ENCODE measurements at regions not wholly inside any gene's neighbourhood (a gene's known extent, or its start where the extent isn't known, plus 50 kb on each side); places are given as distances from the start of the nearest gene placed in this dataset.

DNA sequence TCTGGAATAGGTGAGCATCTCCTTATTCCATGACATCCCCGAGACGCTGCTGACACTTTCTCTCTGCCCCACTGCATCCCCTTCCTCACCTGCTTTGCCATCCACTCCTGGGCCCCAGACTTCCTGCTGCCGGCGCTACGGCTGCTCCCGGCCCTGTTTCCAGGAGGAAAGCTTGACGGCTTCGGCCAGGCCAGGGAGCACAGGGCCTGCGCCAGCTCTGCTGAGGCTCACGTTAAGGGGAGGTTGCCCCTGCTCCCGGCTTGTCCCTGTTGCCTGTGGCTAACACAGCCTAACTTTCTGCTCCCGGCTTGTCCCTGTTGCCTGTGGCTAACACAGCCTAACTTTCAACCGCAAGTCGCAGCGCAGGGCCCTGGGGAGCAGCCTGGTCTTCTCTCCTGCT lies 177.3 kb upstream of the RGMA start:
- DNase-seq (ENCODE audit: low spot score) = no peak
- H3K27me3 Mint-ChIP-seq (ENCODE audit: low read depth) = peaks cover 10% of the 10 kb centered on the region

GRCh38 chr15:93265111-93265556 lies 176.1 kb upstream of the RGMA start:
- H3K36me3 Mint-ChIP-seq = no peaks in the 10 kb centered on the region
- ChIA-PET CTCF (no interaction called here), POLR2A (no interaction called here)
- 0 out of 2 replicates have a peak, but pooled peaks cover 7% of the 10 kb centered on the region for H3K9me3 Mint-ChIP-seq
- DNase-seq (ENCODE audit: low spot score) = no peak
- no peak for TF ChIP-seq TCF7 (CRISPR knock-in tag; IDR thresholded peaks at IDR 0.05; ENCODE audit: low read depth)
- no peak for TF ChIP-seq ZNF219 (CRISPR knock-in tag; IDR thresholded peaks at IDR 0.05; ENCODE audit: borderline replicate concordance)
- no peak for TF ChIP-seq FOXK1 (CRISPR knock-in tag; IDR thresholded peaks at IDR 0.05)
- TF ChIP-seq, protein P1, sequence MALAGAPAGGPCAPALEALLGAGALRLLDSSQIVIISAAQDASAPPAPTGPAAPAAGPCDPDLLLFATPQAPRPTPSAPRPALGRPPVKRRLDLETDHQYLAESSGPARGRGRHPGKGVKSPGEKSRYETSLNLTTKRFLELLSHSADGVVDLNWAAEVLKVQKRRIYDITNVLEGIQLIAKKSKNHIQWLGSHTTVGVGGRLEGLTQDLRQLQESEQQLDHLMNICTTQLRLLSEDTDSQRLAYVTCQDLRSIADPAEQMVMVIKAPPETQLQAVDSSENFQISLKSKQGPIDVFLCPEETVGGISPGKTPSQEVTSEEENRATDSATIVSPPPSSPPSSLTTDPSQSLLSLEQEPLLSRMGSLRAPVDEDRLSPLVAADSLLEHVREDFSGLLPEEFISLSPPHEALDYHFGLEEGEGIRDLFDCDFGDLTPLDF (CRISPR knock-in tag; IDR thresholded peaks at IDR 0.05) = no peak
- no peak for TF ChIP-seq SMAD3 (CRISPR knock-in tag; IDR thresholded peaks at IDR 0.05; ENCODE audit: borderline replicate concordance)
- no peak for TF ChIP-seq HMGXB4 (CRISPR knock-in tag; IDR thresholded peaks at IDR 0.05)
- TF ChIP-seq, protein P2, sequence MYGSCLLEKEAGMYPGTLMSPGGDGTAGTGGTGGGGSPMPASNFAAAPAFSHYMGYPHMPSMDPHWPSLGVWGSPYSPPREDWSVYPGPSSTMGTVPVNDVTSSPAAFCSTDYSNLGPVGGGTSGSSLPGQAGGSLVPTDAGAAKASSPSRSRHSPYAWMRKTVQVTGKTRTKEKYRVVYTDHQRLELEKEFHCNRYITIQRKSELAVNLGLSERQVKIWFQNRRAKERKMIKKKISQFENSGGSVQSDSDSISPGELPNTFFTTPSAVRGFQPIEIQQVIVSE (CRISPR knock-in tag; IDR thresholded peaks at IDR 0.05; ENCODE audit: borderline replicate concordance) = no peak
- TF ChIP-seq ZBTB43 (CRISPR knock-in tag; IDR thresholded peaks at IDR 0.05) = no peak
- no peak for TF ChIP-seq NFYB (CRISPR knock-in tag; conservative IDR thresholded peaks at IDR 0.05; ENCODE audit: low read depth)
- TF ChIP-seq TEAD1 (CRISPR knock-in tag; IDR thresholded peaks at IDR 0.05) = no peak
- no peak for TF ChIP-seq ELF4 (CRISPR knock-in tag; IDR thresholded peaks at IDR 0.05; ENCODE audit: low read depth)
- no peak for ATAC-seq
- H3K27me3 Mint-ChIP-seq (ENCODE audit: low read depth) = peaks cover 10% of the 10 kb centered on the region
- no peak overlapping the region for H3K4me3 Mint-ChIP-seq
- H3K4me1 Mint-ChIP-seq = peaks cover 7% of the 10 kb centered on the region
- H3K27ac Mint-ChIP-seq = no peak overlapping the region

More for the DNA sequence above, 177.3 kb upstream of the RGMA start:
- ATAC-seq = peak; percentile 48; the same call in 1 of the 2 replicates
- TF ChIP-seq HMGXB4 (CRISPR knock-in tag; IDR thresholded peaks at IDR 0.05) = no peak
- TF ChIP-seq ELF4 (CRISPR knock-in tag; IDR thresholded peaks at IDR 0.05; ENCODE audit: low read depth) = no peak
- TF ChIP-seq NFE2L1 (CRISPR knock-in tag; IDR thresholded peaks at IDR 0.05) = no peak
- TF ChIP-seq, protein P1 (CRISPR knock-in tag; IDR thresholded peaks at IDR 0.05) = no peak
- no peak for TF ChIP-seq NFYB (CRISPR knock-in tag; conservative IDR thresholded peaks at IDR 0.05; ENCODE audit: low read depth)
- TF ChIP-seq, protein P3, sequence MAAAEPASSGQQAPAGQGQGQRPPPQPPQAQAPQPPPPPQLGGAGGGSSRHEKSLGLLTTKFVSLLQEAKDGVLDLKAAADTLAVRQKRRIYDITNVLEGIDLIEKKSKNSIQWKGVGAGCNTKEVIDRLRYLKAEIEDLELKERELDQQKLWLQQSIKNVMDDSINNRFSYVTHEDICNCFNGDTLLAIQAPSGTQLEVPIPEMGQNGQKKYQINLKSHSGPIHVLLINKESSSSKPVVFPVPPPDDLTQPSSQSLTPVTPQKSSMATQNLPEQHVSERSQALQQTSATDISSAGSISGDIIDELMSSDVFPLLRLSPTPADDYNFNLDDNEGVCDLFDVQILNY (CRISPR knock-in tag; IDR thresholded peaks at IDR 0.05) = no peak
- Mint-ChIP-seq H3K27ac (no peak overlapping the region), H3K9me3 (0 out of 2 replicates have a peak, but pooled peaks cover 7% of the 10 kb centered on the region), H3K4me3 (no peak overlapping the region), H3K4me1 (peaks cover 18% of the 10 kb centered on the region), H3K36me3 (no peaks in the 10 kb centered on the region)
- ChIA-PET CTCF (no interaction called here), POLR2A (no interaction called here)
